DND-41 (cell line): ENCODE measurements at regions not wholly inside any gene's neighbourhood (a gene's known extent, or its start where the extent isn't known, plus 50 kb on each side); places are given as distances from the start of the nearest gene placed in this dataset.

Experiments
- CTCF ChIP-seq: IDR thresholded peaks from 2 replicates; pipeline ENCODE4 v1.5.1; 2012; ENCODE audit warnings: borderline replicate concordance, low read length, moderate library complexity, mild to moderate bottlenecking; ENCODE audit not compliant: poor library complexity, severe bottlenecking; ENCODE audit errors: extremely low read depth
- EZH2 ChIP-seq: IDR thresholded peaks from 3 replicates; pipeline ENCODE4 v1.6.1; 2012; ENCODE audit warnings: borderline replicate concordance, low read depth, mild to moderate bottlenecking, moderate library complexity, low read length, inconsistent platforms; ENCODE audit not compliant: severe bottlenecking

GRCh38 chr6:10310330-10310653 lies 104.6 kb downstream of the TFAP2A start:
- no peak for TF ChIP-seq CTCF
- no peak for TF ChIP-seq EZH2
